Osteoblast (primary cell): ENCODE measurements at regions not wholly inside any gene's neighbourhood (a gene's known extent, or its start where the extent isn't known, plus 50 kb on each side); places are given as distances from the start of the nearest gene placed in this dataset.

Experiments used
- DNase-seq: peaks from one replicate; pipeline ENCODE4 v3.0.0; 2011; ENCODE audit warnings: low spot score, mixed read lengths; ENCODE audit not compliant: insufficient read length; ENCODE audit errors: missing footprints
- H2AFZ ChIP-seq: 2 replicates; pipeline ENCODE4 v1.6.0; 2011; ENCODE audit warnings: mild to moderate bottlenecking, low read length
- H3K27ac ChIP-seq: 2 replicates; pipeline ENCODE4 v1.5.1; 2011; ENCODE audit warnings: mild to moderate bottlenecking, low read depth, low read length, moderate library complexity
- H3K27me3 ChIP-seq: 2 replicates; pipeline ENCODE4 v1.6.0; 2012; ENCODE audit warnings: mild to moderate bottlenecking, control low read depth, inconsistent platforms, low read length, moderate library complexity; ENCODE audit not compliant: insufficient read depth
- H3K36me3 ChIP-seq: 2 replicates; pipeline ENCODE4 v1.5.1; 2011; ENCODE audit warnings: mild to moderate bottlenecking, low read length, control low read depth, moderate library complexity; ENCODE audit not compliant: insufficient read depth
- H3K4me1 ChIP-seq: 2 replicates; pipeline ENCODE4 v1.5.1; 2011; ENCODE audit warnings: mild to moderate bottlenecking, low read length, control low read depth, moderate library complexity; ENCODE audit not compliant: insufficient read depth
- H3K4me2 ChIP-seq: 2 replicates; pipeline ENCODE4 v1.6.0; 2011; ENCODE audit warnings: mild to moderate bottlenecking, low read length; ENCODE audit not compliant: insufficient read depth
- H3K4me3 ChIP-seq: fragments of 200-600 bp; sonication (generic); 3 replicates; pipeline ENCODE4 v1.5.1; 2012; ENCODE audit warnings: mild to moderate bottlenecking, low read length, inconsistent platforms; ENCODE audit not compliant: insufficient read depth
- H3K79me2 ChIP-seq: 2 replicates; pipeline ENCODE4 v1.6.0; 2012; ENCODE audit warnings: mild to moderate bottlenecking, low read length, control low read depth, inconsistent platforms; ENCODE audit not compliant: insufficient read depth
- H3K9me3 ChIP-seq: 2 replicates; pipeline ENCODE4 v1.5.1; 2011; ENCODE audit warnings: low read depth, low read length, control low read depth
- H4K20me1 ChIP-seq: 2 replicates; pipeline ENCODE4 v1.6.0; 2012; ENCODE audit warnings: mild to moderate bottlenecking, low read length, control low read depth; ENCODE audit not compliant: insufficient read depth
- CTCF ChIP-seq: IDR thresholded peaks from 2 replicates; pipeline ENCODE4 v1.5.1; 2011; ENCODE audit warnings: mild to moderate bottlenecking, low read depth, low read length, moderate library complexity; ENCODE audit errors: extremely low read depth

- peak overlapping the region; percentile 42 for H3K4me2 ChIP-seq
- H3K9me3 ChIP-seq: no peaks in the 10 kb centered on the region
- DNase-seq: peak; percentile 93
- H3K36me3 ChIP-seq: peaks cover 29% of the 10 kb centered on the region
- peaks cover 10% of the 10 kb centered on the region for H4K20me1 ChIP-seq
- H3K27me3 ChIP-seq: no peaks in the 10 kb centered on the region
- H3K79me2 ChIP-seq: peaks cover 83% of the 10 kb centered on the region
- no peak overlapping the region for H2AFZ ChIP-seq
- peaks cover 84% of the 10 kb centered on the region for H3K4me1 ChIP-seq
- no peak for TF ChIP-seq CTCF
- peak overlapping the region; percentile 93 for H3K27ac ChIP-seq
- no peak overlapping the region for H3K4me3 ChIP-seq
These were observed 80.6 kb upstream of the IPO9 start for GRCh38 chr1:201748335-201748734.

- Histone ChIP-seq H4K20me1 (peaks cover 7% of the 10 kb centered on the region), H2AFZ (no peak overlapping the region), H3K79me2 (peaks cover 90% of the 10 kb centered on the region), H3K4me3 (no peak overlapping the region), H3K27me3 (no peaks in the 10 kb centered on the region), H3K4me2 (no peak overlapping the region), H3K36me3 (peaks cover 24% of the 10 kb centered on the region), H3K9me3 (no peaks in the 10 kb centered on the region), H3K27ac (peak overlapping the region; percentile 93), H3K4me1 (peaks cover 89% of the 10 kb centered on the region)
- TF ChIP-seq CTCF: no peak
- no peak for DNase-seq
These were observed 79.8 kb upstream of the IPO9 start for GRCh38 chr1:201749059-201749690.

- peaks cover 19% of the 10 kb centered on the region for H3K36me3 ChIP-seq
- H4K20me1 ChIP-seq: no peaks in the 10 kb centered on the region
- peak overlapping the region; percentile 93 for H3K27ac ChIP-seq
- H3K4me1 ChIP-seq: peaks cover 89% of the 10 kb centered on the region
- peaks cover 88% of the 10 kb centered on the region for H3K79me2 ChIP-seq
- no peak overlapping the region for H2AFZ ChIP-seq
- no peak for TF ChIP-seq CTCF
- H3K4me2 ChIP-seq: peak overlapping the region; percentile 53
- no peaks in the 10 kb centered on the region for H3K27me3 ChIP-seq
- no peaks in the 10 kb centered on the region for H3K9me3 ChIP-seq
- DNase-seq: no peak
- H3K4me3 ChIP-seq: no peak overlapping the region
These were observed 78.8 kb upstream of the IPO9 start for GRCh38 chr1:201750120-201750519.

- Histone ChIP-seq H4K20me1 (no peaks in the 10 kb centered on the region), H3K4me3 (peak overlapping the region; percentile 9), H3K36me3 (peaks cover 14% of the 10 kb centered on the region), H3K4me1 (peaks cover 92% of the 10 kb centered on the region), H3K27me3 (no peaks in the 10 kb centered on the region), H3K79me2 (peaks cover 86% of the 10 kb centered on the region), H3K9me3 (no peaks in the 10 kb centered on the region), H3K4me2 (peak overlapping the region; percentile 53), H2AFZ (no peak overlapping the region), H3K27ac (peak overlapping the region; percentile 93)
- no peak for TF ChIP-seq CTCF
- DNase-seq: no peak
These were observed 78.0 kb upstream of the IPO9 start for GRCh38 chr1:201750934-201751333.
